ENCODE measurements at regions not wholly inside any gene's neighbourhood (a gene's known extent, or its start where the extent isn't known, plus 50 kb on each side); places are given as distances from the start of the nearest gene placed in this dataset.

DNA sequence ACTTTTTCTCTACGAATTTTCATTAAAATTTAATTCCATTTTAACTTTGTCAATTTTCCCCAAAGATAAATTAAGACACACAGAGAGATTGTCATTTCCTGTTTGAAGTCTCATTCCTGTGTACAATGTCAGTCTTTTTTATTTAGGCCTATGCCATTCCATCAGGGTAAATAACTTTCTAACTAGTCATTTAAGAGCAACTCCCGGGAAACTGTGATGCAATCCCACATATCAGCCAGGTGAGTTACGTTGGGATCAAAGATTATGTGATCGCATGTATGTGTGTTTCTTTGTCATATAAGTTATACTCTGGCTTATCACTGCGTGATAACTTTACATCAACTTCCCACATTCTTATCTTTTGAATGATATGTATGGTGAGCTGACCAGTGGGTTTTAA is 86.1 kb upstream of the S1PR1 start:
- H2AFZ ChIP-seq: no peak overlapping the region
- no peaks in the 10 kb centered on the region for H3K9me3 ChIP-seq (ENCODE audit: control insufficient read depth, low read length)
- H3K4me2 ChIP-seq (ENCODE audit: low read length): no peak overlapping the region
- H3K27me3 ChIP-seq (ENCODE audit: control insufficient read depth, insufficient read depth, low read length): no peaks in the 10 kb centered on the region
- H3K27ac ChIP-seq: no peak overlapping the region
- H3K9ac ChIP-seq: no peak overlapping the region
- no peaks in the 10 kb centered on the region for H3K36me3 ChIP-seq (ENCODE audit: control insufficient read depth, insufficient read depth, low read length)
- no peaks in the 10 kb centered on the region for H3K79me2 ChIP-seq
- no peak overlapping the region for H3K4me3 ChIP-seq (ENCODE audit: low read depth, low read length)
- H3K4me1 ChIP-seq: no peaks in the 10 kb centered on the region
- TF ChIP-seq, protein P1, sequence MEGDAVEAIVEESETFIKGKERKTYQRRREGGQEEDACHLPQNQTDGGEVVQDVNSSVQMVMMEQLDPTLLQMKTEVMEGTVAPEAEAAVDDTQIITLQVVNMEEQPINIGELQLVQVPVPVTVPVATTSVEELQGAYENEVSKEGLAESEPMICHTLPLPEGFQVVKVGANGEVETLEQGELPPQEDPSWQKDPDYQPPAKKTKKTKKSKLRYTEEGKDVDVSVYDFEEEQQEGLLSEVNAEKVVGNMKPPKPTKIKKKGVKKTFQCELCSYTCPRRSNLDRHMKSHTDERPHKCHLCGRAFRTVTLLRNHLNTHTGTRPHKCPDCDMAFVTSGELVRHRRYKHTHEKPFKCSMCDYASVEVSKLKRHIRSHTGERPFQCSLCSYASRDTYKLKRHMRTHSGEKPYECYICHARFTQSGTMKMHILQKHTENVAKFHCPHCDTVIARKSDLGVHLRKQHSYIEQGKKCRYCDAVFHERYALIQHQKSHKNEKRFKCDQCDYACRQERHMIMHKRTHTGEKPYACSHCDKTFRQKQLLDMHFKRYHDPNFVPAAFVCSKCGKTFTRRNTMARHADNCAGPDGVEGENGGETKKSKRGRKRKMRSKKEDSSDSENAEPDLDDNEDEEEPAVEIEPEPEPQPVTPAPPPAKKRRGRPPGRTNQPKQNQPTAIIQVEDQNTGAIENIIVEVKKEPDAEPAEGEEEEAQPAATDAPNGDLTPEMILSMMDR (IDR thresholded peaks at IDR 0.05): no peak

DNA sequence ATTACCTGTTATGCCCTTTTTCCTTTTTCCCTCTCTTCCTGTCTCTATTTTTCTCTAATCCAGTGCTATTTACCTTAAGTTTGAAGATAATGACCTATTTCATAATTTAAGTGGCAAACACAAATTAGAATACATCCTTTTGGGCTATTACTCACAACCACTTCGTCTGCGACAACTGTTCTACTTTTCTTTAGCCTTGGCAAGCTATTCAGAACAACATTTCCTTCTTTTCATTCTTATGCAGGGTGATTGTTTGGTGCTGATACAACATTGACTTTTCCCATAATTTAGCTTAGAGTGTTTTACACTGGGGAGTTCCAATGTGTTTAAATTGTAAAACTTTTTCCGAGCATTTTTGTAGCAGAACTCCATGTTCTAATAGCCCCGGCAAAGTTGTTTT is 86.6 kb upstream of the S1PR1 start:
- Histone ChIP-seq H3K4me1 (no peaks in the 10 kb centered on the region), H3K4me3 (ENCODE audit: low read depth, low read length) (no peak overlapping the region), H3K36me3 (ENCODE audit: control insufficient read depth, insufficient read depth, low read length) (no peaks in the 10 kb centered on the region), H3K27me3 (ENCODE audit: control insufficient read depth, insufficient read depth, low read length) (no peaks in the 10 kb centered on the region), H3K4me2 (ENCODE audit: low read length) (no peak overlapping the region), H2AFZ (no peak overlapping the region), H3K27ac (no peak overlapping the region), H3K9me3 (ENCODE audit: control insufficient read depth, low read length) (no peaks in the 10 kb centered on the region), H3K9ac (no peak overlapping the region), H3K79me2 (no peaks in the 10 kb centered on the region)
- TF ChIP-seq, protein P1 (IDR thresholded peaks at IDR 0.05): no peak

DNA sequence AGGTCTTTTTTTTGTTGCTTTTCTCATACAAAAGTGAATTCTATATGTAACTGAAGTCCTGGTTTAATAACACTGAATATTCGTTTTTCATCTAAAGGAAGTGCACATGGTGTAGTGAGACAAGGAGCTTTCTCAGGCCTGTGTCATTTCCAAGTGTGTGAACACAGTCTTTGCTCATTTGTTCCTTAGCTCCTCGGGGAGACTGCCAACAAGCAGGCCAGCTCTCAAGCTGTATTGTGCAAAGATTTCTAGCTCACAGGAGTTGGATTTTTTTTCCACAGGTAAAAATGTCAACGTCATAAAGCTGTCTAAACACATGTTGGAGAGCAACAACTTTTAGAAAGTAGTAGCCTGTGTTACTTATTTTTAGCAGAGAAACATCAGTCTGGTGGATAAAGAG is 87.8 kb upstream of the S1PR1 start:
- TF ChIP-seq, protein P1 (IDR thresholded peaks at IDR 0.05): no peak
- H2AFZ ChIP-seq: no peak overlapping the region
- H3K9me3 ChIP-seq (ENCODE audit: control insufficient read depth, low read length): no peaks in the 10 kb centered on the region
- no peak overlapping the region for H3K9ac ChIP-seq
- H3K4me1 ChIP-seq: no peaks in the 10 kb centered on the region
- H3K27ac ChIP-seq: no peak overlapping the region
- no peak overlapping the region for H3K4me2 ChIP-seq (ENCODE audit: low read length)
- no peaks in the 10 kb centered on the region for H3K79me2 ChIP-seq
- no peak overlapping the region for H3K4me3 ChIP-seq (ENCODE audit: low read depth, low read length)
- H3K36me3 ChIP-seq (ENCODE audit: control insufficient read depth, insufficient read depth, low read length): no peaks in the 10 kb centered on the region
- no peaks in the 10 kb centered on the region for H3K27me3 ChIP-seq (ENCODE audit: control insufficient read depth, insufficient read depth, low read length)

DNA sequence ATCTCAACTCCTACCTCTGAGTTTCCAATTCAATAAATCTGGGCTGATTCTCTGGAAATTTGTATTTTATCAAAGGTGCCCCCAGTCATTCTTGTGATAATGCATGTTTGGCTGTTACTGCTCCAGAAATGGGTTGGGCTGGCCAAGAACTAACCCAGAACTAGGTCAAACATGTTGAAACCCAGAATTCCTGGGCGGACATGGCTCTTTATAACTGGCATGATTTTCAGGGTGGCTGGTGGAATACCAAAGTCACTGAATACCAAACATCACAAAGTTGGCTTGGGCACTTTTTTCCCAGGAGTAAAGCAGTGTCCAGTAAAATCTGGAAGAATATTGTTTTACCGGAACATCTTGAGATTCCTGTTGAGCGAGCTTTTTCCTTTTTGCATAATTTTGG is 89.4 kb upstream of the S1PR1 start:
- Histone ChIP-seq H3K9ac (no peak overlapping the region), H3K4me2 (ENCODE audit: low read length) (no peak overlapping the region), H3K27me3 (ENCODE audit: control insufficient read depth, insufficient read depth, low read length) (no peaks in the 10 kb centered on the region), H2AFZ (no peak overlapping the region), H3K27ac (no peak overlapping the region), H3K4me1 (no peaks in the 10 kb centered on the region), H3K9me3 (ENCODE audit: control insufficient read depth, low read length) (no peaks in the 10 kb centered on the region), H3K36me3 (ENCODE audit: control insufficient read depth, insufficient read depth, low read length) (no peaks in the 10 kb centered on the region), H3K79me2 (no peaks in the 10 kb centered on the region), H3K4me3 (ENCODE audit: low read depth, low read length) (no peak overlapping the region)
- TF ChIP-seq, protein P1 (IDR thresholded peaks at IDR 0.05): no peak

DNA sequence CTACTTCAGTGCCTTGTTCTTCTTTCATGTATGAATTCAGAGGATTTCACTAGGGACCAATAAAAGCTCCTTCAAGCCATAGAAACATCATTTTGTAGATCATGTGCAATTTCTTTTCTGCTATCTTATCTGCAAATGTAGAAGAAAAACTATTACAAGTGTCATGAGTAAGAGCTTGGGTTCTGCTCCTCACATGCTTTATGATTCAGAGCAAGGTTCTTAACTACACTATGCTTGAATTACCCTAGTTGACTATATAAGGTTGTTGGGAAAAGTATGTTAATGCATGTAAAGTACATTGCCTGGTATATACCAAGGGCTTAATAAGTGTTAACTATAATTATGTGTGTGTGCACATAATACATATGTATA is 91.4 kb upstream of the S1PR1 start:
- no peaks in the 10 kb centered on the region for H3K79me2 ChIP-seq
- no peak overlapping the region for H3K4me2 ChIP-seq (ENCODE audit: low read length)
- H3K9me3 ChIP-seq (ENCODE audit: control insufficient read depth, low read length): no peaks in the 10 kb centered on the region
- no peak overlapping the region for H3K27ac ChIP-seq
- no peaks in the 10 kb centered on the region for H3K4me1 ChIP-seq
- H3K9ac ChIP-seq: no peak overlapping the region
- H3K4me3 ChIP-seq (ENCODE audit: low read depth, low read length): no peak overlapping the region
- no peak overlapping the region for H2AFZ ChIP-seq
- H3K27me3 ChIP-seq (ENCODE audit: control insufficient read depth, insufficient read depth, low read length): no peaks in the 10 kb centered on the region
- H3K36me3 ChIP-seq (ENCODE audit: control insufficient read depth, insufficient read depth, low read length): no peaks in the 10 kb centered on the region
- TF ChIP-seq, protein P1 (IDR thresholded peaks at IDR 0.05): no peak
